Small intestine (tissue), 7 donors: ENCODE measurements at regions not wholly inside any gene's neighbourhood (a gene's known extent, or its start where the extent isn't known, plus 50 kb on each side); places are given as distances from the start of the nearest gene placed in this dataset.
"Not testable (repeated sequence)": the region's sequence is repeated elsewhere in the genome, so short reads cannot be mapped to it uniquely, and the experiment has no call there.

Source experiments
- DNase-seq, 2 donors: peaks; one replicate each; pipeline versions ENCODE4 v3.0.0 to v3.0.0-alpha.2; 2013
- FAIRE-seq: peaks from 2 replicates; lab custom pipeline; 2012; peaks lifted over from hg19 to GRCh38; lab: Jason Lieb, UNC
- H3K27ac ChIP-seq, 3 donors: one replicate each; pipeline ENCODE4 v1.5.1; 2013; ENCODE audit warnings: low read length in 2 of 3, mild to moderate bottlenecking in 2 of 3, control low read depth in 1 of 3, inconsistent platforms in 1 of 3, low read depth in 1 of 3, moderate library complexity in 1 of 3
- H3K27me3 ChIP-seq, 3 donors: one replicate each; pipeline ENCODE4 v1.6.1; 2013; ENCODE audit warnings: low read length in 3 of 3, inconsistent platforms in 1 of 3; ENCODE audit not compliant: control insufficient read depth in 3 of 3, insufficient read depth in 3 of 3
- H3K36me3 ChIP-seq, 3 donors: one replicate each; pipeline ENCODE4 v1.6.1; 2013; ENCODE audit warnings: low read length in 3 of 3, inconsistent platforms in 1 of 3, low read depth in 1 of 3, mild to moderate bottlenecking in 1 of 3, moderate library complexity in 1 of 3; ENCODE audit not compliant: control insufficient read depth in 3 of 3, insufficient read depth in 2 of 3
- H3K4me1 ChIP-seq, 3 donors: one replicate each; pipeline ENCODE4 v1.6.1; 2013; ENCODE audit warnings: low read length in 2 of 3, inconsistent platforms in 1 of 3, low read depth in 1 of 3, mild to moderate bottlenecking in 1 of 3, moderate library complexity in 1 of 3; ENCODE audit not compliant: control insufficient read depth in 3 of 3, insufficient read depth in 2 of 3
- H3K4me3 ChIP-seq, 3 donors: one replicate each; pipeline ENCODE4 v1.5.1; 2013; ENCODE audit warnings: low read length in 3 of 3, control low read depth in 1 of 3, inconsistent platforms in 1 of 3, low read depth in 1 of 3, mild to moderate bottlenecking in 1 of 3, moderate library complexity in 1 of 3
- H3K9me3 ChIP-seq, 2 donors: one replicate each; pipeline ENCODE4 v1.6.1; 2013; ENCODE audit warnings: low read depth in 1 of 2, low read length in 1 of 2; ENCODE audit not compliant: control insufficient read depth in 2 of 2, insufficient read depth in 1 of 2
- WGBS, 3 donors: extraction: QIAGEN DNeasy Blood & Tissue Kit; methylation state at CpG; one replicate each; pipeline ENCODE4 v1.1.7; 2013; 5-methylcytosine and 5-hydroxymethylcytosine counted together
- donor health status: healthy with polysubstance abuse.
- donor health status: control.
- donor health status: control.
- donor health status: Bipolar disorder and iron deficiency.
- donor health status: healthy.

DNA sequence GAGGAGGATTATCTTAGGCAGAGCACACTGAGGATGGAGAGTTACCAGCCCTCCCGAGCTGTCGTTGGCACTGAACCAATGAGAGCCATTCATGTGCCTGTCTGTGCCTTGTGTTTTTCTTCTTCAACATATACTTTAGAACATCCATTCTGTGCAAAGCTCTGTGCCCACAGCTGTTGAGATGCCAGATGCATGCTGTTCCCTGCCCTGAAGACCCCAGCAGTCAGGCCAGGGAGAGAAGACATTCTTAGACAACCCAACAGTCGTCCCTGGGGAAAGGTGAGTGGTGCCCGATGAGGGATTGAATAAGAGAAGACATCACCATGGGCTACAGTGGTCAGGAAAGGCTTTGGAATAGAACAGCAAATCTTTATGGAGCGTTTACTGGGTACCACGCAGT is 114.1 kb downstream of the NRN1 start:
- DNase-seq (no peak), FAIRE-seq (no peak)
- Histone ChIP-seq H3K4me1 (peaks cover 0 to 4% (median 0%) of the 10 kb centered on the region in 3 donors), H3K9me3 (no peaks in the 10 kb centered on the region), H3K27ac (peak overlapping the region; percentile 50 to 84 (median 53)), H3K4me3 (peak overlapping the region in 1 of 3 donors; percentile 35), H3K27me3 (no peaks in the 10 kb centered on the region), H3K36me3 (no peaks in the 10 kb centered on the region)
- WGBS, 3 donors, result 88 to 92% (median 88%) methylated on average over 6 of the region's 6 CpGs

DNA sequence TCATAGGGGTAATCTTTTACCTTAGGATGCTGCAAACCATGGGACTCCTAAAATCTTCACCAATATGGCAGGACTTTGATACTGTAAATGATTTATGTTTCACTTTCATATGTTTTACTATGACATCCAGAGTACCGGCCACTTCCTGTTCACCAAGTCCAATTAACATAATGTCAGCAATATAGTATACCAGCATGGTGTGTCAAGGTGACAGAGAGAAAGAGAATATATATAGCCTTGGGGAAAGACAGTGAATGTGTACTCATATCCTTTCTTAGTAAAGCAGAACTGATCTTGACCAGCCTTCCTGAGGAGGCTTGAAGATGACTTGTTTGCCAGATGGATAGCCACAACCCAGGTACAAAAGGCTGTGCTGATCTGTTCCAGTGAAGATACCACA is 127.9 kb downstream of the NRN1 start:
- 38 to 52% (median 41%) methylated on average over 1 of the region's 1 CpG for WGBS, 3 donors
- no peak overlapping the region for H3K27ac ChIP-seq
- FAIRE-seq, result no peak
- peak in 1 of 2 donors; percentile 8 for DNase-seq
- H3K4me3 ChIP-seq, result no peak overlapping the region
- no peaks in the 10 kb centered on the region for H3K9me3 ChIP-seq
- no peaks in the 10 kb centered on the region for H3K4me1 ChIP-seq
- H3K36me3 ChIP-seq, result no peaks in the 10 kb centered on the region
- no peaks in the 10 kb centered on the region for H3K27me3 ChIP-seq

DNA sequence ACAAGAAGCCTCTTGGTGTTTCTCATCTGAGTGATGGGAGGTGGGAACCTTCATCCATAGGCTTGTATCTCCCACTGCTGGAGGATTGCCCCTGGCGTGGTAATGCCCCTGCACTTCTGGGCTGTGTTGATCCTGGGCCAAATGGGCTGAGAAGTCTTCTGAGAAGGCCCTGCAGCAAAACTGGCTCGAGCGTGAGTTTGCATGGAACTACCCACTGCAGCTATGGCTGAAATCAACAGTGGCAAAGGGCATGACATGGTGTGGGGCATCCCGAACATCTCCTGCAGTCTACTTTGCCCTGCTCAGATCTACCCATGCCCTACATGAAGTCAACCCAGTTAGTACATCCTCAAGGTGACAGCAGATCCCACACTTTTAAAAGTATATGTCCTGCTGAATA is 130.6 kb downstream of the NRN1 start:
- DNase-seq, result no peak
- Histone ChIP-seq H3K4me3 (no peak overlapping the region), H3K4me1 (no peaks in the 10 kb centered on the region), H3K36me3 (no peaks in the 10 kb centered on the region), H3K27me3 (no peaks in the 10 kb centered on the region), H3K27ac (no peak overlapping the region), H3K9me3 (peaks cover 0 to 4% of the 10 kb centered on the region in 2 donors)
- no peak for FAIRE-seq
- WGBS, 3 donors, result 91 to 94% (median 92%) methylated on average over 4 of the region's 4 CpGs

DNA sequence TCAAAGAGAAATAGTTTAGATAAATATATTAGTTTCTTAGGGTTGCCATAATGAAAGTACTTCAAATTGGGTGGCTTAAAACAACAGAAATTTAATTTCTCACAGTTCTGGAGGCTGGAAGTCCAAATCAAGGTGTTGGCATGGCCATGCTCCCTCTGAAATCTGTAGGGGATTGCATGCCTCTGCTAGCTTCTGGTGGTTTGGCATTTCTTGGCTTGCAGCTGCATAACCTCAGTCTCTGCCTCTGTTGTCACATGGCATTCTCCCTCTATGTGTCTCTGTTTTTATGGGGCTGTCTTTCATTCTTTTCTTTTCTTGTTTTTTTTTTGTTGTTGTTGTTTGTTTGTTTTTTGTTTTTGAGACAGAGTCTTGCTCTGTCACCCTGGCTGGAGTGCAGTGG is 132.7 kb downstream of the NRN1 start:
- not testable (repeated sequence) for H3K27me3 ChIP-seq, FAIRE-seq, H3K9me3 ChIP-seq, H3K4me3 ChIP-seq, H3K4me1 ChIP-seq, H3K36me3 ChIP-seq, H3K27ac ChIP-seq, DNase-seq

DNA sequence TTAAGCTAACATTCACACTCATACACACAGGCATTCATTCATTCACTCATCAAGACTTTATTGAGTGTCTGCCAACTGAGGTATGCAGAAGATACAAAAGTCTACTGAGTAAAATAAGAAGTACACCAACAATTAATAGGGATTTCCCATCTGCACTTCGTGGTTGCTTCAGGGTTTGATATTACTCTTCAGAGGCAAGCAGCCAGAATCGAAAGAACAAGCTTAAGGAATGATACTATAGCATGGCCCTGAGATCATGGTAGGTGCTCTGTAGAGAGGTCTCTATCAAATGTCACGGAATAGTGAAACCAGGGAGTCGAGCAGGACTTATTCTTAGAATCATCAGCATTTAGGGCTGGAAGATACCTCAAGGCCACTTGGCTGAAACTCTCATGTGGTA is 135.4 kb downstream of the NRN1 start:
- Histone ChIP-seq H3K9me3 (peaks cover 0 to 4% of the 10 kb centered on the region in 2 donors), H3K4me3 (no peak overlapping the region), H3K27ac (no peak overlapping the region), H3K4me1 (no peaks in the 10 kb centered on the region), H3K36me3 (no peaks in the 10 kb centered on the region), H3K27me3 (no peaks in the 10 kb centered on the region)
- FAIRE-seq (no peak), DNase-seq (no peak)
- WGBS, 3 donors, result 72 to 85% (median 76%) methylated on average over 4 of the region's 4 CpGs

DNA sequence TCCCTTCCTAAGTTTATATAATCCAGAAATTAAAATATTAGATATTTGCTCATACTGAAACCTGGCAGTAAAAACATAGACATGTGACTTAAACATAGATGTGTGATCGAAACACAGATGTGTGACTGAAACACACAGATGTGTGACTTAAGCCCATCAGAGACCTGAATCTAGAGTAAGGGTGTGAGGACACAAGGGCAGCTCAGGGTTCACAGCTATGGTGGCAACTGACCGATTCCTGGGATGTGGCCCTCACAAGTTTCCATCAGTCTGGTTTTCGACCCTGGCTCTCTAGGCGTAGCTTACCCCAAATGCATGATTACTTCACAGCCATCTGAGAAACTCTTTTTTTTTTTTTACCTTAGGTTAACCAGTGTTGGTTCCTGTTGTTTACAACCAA is 137.0 kb downstream of the NRN1 start:
- WGBS, 3 donors, result 78 to 88% (median 79%) methylated on average over 4 of the region's 4 CpGs
- Histone ChIP-seq H3K9me3 (peaks cover 0 to 12% of the 10 kb centered on the region in 2 donors), H3K4me3 (no peak overlapping the region), H3K27me3 (no peaks in the 10 kb centered on the region), H3K36me3 (no peaks in the 10 kb centered on the region), H3K27ac (peak overlapping the region in 1 of 3 donors; percentile 30), H3K4me1 (no peaks in the 10 kb centered on the region)
- FAIRE-seq (no peak), DNase-seq (no peak)

DNA sequence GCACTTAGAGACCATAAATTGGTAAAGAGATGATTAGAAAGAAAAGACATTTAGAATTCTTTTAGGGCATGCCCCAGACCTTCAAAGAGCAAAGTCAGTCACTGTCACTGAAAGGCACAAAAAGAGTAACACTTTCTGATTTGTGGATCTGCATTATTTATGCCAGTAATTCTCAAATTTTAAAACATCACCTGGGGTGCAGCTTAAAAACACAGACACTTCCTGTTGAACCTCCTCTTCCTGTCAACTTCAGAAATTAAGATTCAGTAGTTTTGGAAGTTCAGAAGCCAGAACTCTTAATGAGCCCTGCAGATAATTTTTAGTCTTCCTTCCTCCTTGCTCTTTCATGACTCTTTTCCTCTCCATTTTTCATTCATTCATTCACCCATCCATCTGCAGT is 137.5 kb downstream of the NRN1 start:
- DNase-seq (no peak), FAIRE-seq (no peak)
- H3K36me3 ChIP-seq, result no peaks in the 10 kb centered on the region
- H3K4me1 ChIP-seq, result no peaks in the 10 kb centered on the region
- H3K4me3 ChIP-seq, result no peak overlapping the region
- peaks cover 0 to 12% of the 10 kb centered on the region in 2 donors for H3K9me3 ChIP-seq
- no peak overlapping the region for H3K27ac ChIP-seq
- no peaks in the 10 kb centered on the region for H3K27me3 ChIP-seq

DNA sequence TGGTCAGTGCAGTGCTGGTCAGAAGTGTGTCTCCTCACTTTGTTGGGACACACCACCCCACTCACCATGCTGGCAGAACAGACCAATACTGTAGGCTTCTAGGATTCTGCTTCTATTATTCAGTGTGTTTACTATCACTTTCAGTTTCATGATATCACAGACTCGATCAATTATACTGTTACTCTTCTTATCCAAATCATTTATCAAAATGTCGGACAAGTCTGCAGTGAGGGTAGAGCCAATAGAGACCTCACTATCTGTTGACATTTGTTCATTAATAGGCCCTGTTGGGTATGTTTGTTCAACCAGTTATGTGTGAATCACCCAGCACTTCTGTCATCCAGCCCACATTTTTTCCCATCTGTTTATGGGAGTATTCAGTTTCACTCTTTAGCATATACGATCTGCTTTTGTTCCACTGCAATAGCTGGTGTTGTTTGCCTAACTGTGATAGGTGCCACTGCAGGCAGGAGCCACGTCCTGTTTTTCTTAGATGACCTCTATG is 140.1 kb downstream of the NRN1 start:
- 1 to 20% (median 9%) methylated on average over 4 of the region's 4 CpGs for WGBS, 3 donors
- H3K4me1 ChIP-seq, result no peaks in the 10 kb centered on the region
- DNase-seq (peak; percentile 52 to 71), FAIRE-seq (no peak)
- no peaks in the 10 kb centered on the region for H3K27me3 ChIP-seq
- peak overlapping the region in 2 of 3 donors; percentile 6 to 37 for H3K4me3 ChIP-seq
- H3K36me3 ChIP-seq, result no peaks in the 10 kb centered on the region
- H3K27ac ChIP-seq, result peak overlapping the region in 2 of 3 donors; percentile 20 to 39
- peaks cover 0 to 12% of the 10 kb centered on the region in 2 donors for H3K9me3 ChIP-seq

DNA sequence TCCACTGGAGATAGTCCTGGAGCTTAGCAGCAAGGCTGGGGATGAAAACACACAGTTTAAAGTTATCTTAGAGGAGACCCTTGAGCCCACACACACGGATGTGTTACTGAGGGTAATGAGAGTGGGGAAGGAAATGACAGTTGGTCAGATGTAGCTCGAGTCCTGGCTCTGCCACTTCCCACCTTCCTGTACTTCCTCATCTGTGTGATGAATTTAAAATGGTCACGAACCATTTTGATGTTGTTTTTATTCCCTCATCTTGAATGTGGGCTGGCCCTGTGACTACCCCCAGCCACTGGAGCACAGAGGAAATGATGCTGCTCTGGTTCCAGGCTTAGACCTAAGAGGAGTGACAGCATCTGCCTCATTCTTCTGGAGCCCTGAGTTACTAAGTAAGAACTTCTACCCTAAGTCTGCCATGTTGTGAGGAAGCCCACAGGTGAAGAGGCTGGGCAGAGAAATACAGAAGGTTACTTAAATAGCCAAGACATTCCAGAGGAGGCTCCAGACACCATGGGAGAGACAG is 141.2 kb downstream of the NRN1 start:
- 62 to 86% (median 73%) methylated on average over 3 of the region's 3 CpGs for WGBS, 3 donors
- Histone ChIP-seq H3K9me3 (peaks cover 0 to 8% of the 10 kb centered on the region in 2 donors), H3K4me3 (no peak overlapping the region), H3K27ac (no peak overlapping the region), H3K4me1 (no peaks in the 10 kb centered on the region), H3K36me3 (no peaks in the 10 kb centered on the region), H3K27me3 (no peaks in the 10 kb centered on the region)
- DNase-seq (no peak), FAIRE-seq (no peak)
